Activated naive CD4-positive, alpha-beta T cell treated with anti-CD3 and anti-CD28 coated beads, Interleukin-2, amount 50 U/mL, for 72 hours (primary cell): ENCODE measurements at regions not wholly inside any gene's neighbourhood (a gene's known extent, or its start where the extent isn't known, plus 50 kb on each side); places are given as distances from the start of the nearest gene placed in this dataset.

Experiments used
- ATAC-seq, 2 donors: fragments of 150-1000 bp; cut with Tn5 transposase; 2 replicates each; pipeline ENCODE4 v1.10.0; 2021; ENCODE audit warnings: mild to moderate bottlenecking in 2 of 2, moderate library complexity in 2 of 2
- DNase-seq, 2 donors: peaks; one replicate each; pipeline ENCODE4 v3.0.0; 2021 to 2022; ENCODE audit warnings: low spot score in 2 of 2
- H3K27ac Mint-ChIP-seq, 2 donors: one replicate each; pipeline ENCODE4 v1.8.0; 2022; ENCODE audit warnings: mild to moderate bottlenecking in 2 of 2, mixed read lengths in 2 of 2
- H3K36me3 Mint-ChIP-seq, 2 donors: one replicate each; pipeline ENCODE4 v1.8.0; 2022; ENCODE audit warnings: mixed read lengths in 2 of 2
- H3K9me3 Mint-ChIP-seq, 2 donors: one replicate each; pipeline ENCODE4 v1.8.0; 2022; ENCODE audit warnings: mixed read lengths in 2 of 2

GRCh38 chr10:130782467-130782866 is 529.1 kb downstream of the TCERG1L start:
- H3K36me3 Mint-ChIP-seq = no peaks in the 10 kb centered on the region
- H3K9me3 Mint-ChIP-seq = no peaks in the 10 kb centered on the region

GRCh38 chr10:130784326-130784725 is 527.2 kb downstream of the TCERG1L start:
- Mint-ChIP-seq H3K36me3 (no peaks in the 10 kb centered on the region), H3K9me3 (no peaks in the 10 kb centered on the region), H3K27ac (no peak overlapping the region)
- ATAC-seq (no peak), DNase-seq (no peak)

More at GRCh38 chr10:130782467-130782866, 529.1 kb downstream of the TCERG1L start:
- no peak for ATAC-seq
- no peak for DNase-seq
- no peak overlapping the region for H3K27ac Mint-ChIP-seq

GRCh38 chr10:130786365-130786966 is 525.1 kb downstream of the TCERG1L start:
- no peak overlapping the region for H3K27ac Mint-ChIP-seq
- no peak for DNase-seq
- no peak for ATAC-seq
- H3K9me3 Mint-ChIP-seq = no peaks in the 10 kb centered on the region
- H3K36me3 Mint-ChIP-seq = no peaks in the 10 kb centered on the region

GRCh38 chr10:130787243-130787642 is 524.3 kb downstream of the TCERG1L start:
- no peak overlapping the region for H3K27ac Mint-ChIP-seq
- no peak for ATAC-seq
- no peak for DNase-seq
- no peaks in the 10 kb centered on the region for H3K9me3 Mint-ChIP-seq
- no peaks in the 10 kb centered on the region for H3K36me3 Mint-ChIP-seq

GRCh38 chr10:130787821-130788220 is 523.7 kb downstream of the TCERG1L start:
- ATAC-seq = no peak
- H3K9me3 Mint-ChIP-seq = no peaks in the 10 kb centered on the region
- H3K27ac Mint-ChIP-seq = no peak overlapping the region
- no peak for DNase-seq
- no peaks in the 10 kb centered on the region for H3K36me3 Mint-ChIP-seq

GRCh38 chr10:130790339-130790738 is 521.2 kb downstream of the TCERG1L start:
- H3K36me3 Mint-ChIP-seq = no peaks in the 10 kb centered on the region
- no peaks in the 10 kb centered on the region for H3K9me3 Mint-ChIP-seq
- DNase-seq (no peak), ATAC-seq (no peak)
- no peak overlapping the region for H3K27ac Mint-ChIP-seq

- DNase-seq (no peak), ATAC-seq (no peak)
- Mint-ChIP-seq H3K27ac (no peak overlapping the region), H3K36me3 (no peaks in the 10 kb centered on the region), H3K9me3 (no peaks in the 10 kb centered on the region)
These were observed 519.2 kb downstream of the TCERG1L start for GRCh38 chr10:130792096-130792845.

- DNase-seq (no peak), ATAC-seq (no peak)
- Mint-ChIP-seq H3K27ac (no peak overlapping the region), H3K36me3 (no peaks in the 10 kb centered on the region), H3K9me3 (no peaks in the 10 kb centered on the region)
These were observed 515.7 kb downstream of the TCERG1L start for GRCh38 chr10:130795819-130796218.

GRCh38 chr10:130799532-130799931 is 512.0 kb downstream of the TCERG1L start:
- Mint-ChIP-seq H3K27ac (no peak overlapping the region), H3K36me3 (no peaks in the 10 kb centered on the region), H3K9me3 (no peaks in the 10 kb centered on the region)
- DNase-seq (no peak), ATAC-seq (no peak)

GRCh38 chr10:130800281-130800680 is 511.2 kb downstream of the TCERG1L start:
- H3K9me3 Mint-ChIP-seq = no peaks in the 10 kb centered on the region

GRCh38 chr10:130801276-130801675 is 510.2 kb downstream of the TCERG1L start:
- ATAC-seq (no peak), DNase-seq (no peak)
- no peaks in the 10 kb centered on the region for H3K9me3 Mint-ChIP-seq
- H3K27ac Mint-ChIP-seq = no peak overlapping the region
- H3K36me3 Mint-ChIP-seq = no peaks in the 10 kb centered on the region

More at GRCh38 chr10:130800281-130800680, 511.2 kb downstream of the TCERG1L start:
- no peak overlapping the region for H3K27ac Mint-ChIP-seq
- DNase-seq (no peak), ATAC-seq (no peak)
- H3K36me3 Mint-ChIP-seq = no peaks in the 10 kb centered on the region

GRCh38 chr10:130801784-130802183 is 509.7 kb downstream of the TCERG1L start:
- H3K9me3 Mint-ChIP-seq = no peaks in the 10 kb centered on the region
- H3K36me3 Mint-ChIP-seq = no peaks in the 10 kb centered on the region
- peak in 1 of 2 donors; percentile 33 for DNase-seq
- ATAC-seq = no peak
- H3K27ac Mint-ChIP-seq = no peak overlapping the region

GRCh38 chr10:130802301-130802700 is 509.2 kb downstream of the TCERG1L start:
- no peak for ATAC-seq
- no peak overlapping the region for H3K27ac Mint-ChIP-seq
- no peak for DNase-seq
- H3K9me3 Mint-ChIP-seq = no peaks in the 10 kb centered on the region
- no peaks in the 10 kb centered on the region for H3K36me3 Mint-ChIP-seq

- H3K27ac Mint-ChIP-seq = no peak overlapping the region
- H3K9me3 Mint-ChIP-seq = no peaks in the 10 kb centered on the region
- no peaks in the 10 kb centered on the region for H3K36me3 Mint-ChIP-seq
- DNase-seq (peak in 1 of 2 donors; percentile 21), ATAC-seq (no peak)
These were observed 507.2 kb downstream of the TCERG1L start for GRCh38 chr10:130804281-130804680.

- Mint-ChIP-seq H3K9me3 (no peaks in the 10 kb centered on the region), H3K27ac (no peak overlapping the region), H3K36me3 (no peaks in the 10 kb centered on the region)
- ATAC-seq = no peak
- DNase-seq = peak in 1 of 2 donors; percentile 41
These were observed 506.5 kb downstream of the TCERG1L start for GRCh38 chr10:130804778-130805634.

GRCh38 chr10:130805635-130806030 is 505.9 kb downstream of the TCERG1L start:
- Mint-ChIP-seq H3K36me3 (no peaks in the 10 kb centered on the region), H3K27ac (no peak overlapping the region), H3K9me3 (no peaks in the 10 kb centered on the region)
- DNase-seq (peak in 1 of 2 donors; percentile 21), ATAC-seq (no peak)

- no peaks in the 10 kb centered on the region for H3K36me3 Mint-ChIP-seq
- H3K27ac Mint-ChIP-seq = no peak overlapping the region
- no peaks in the 10 kb centered on the region for H3K9me3 Mint-ChIP-seq
- DNase-seq = no peak
- no peak for ATAC-seq
These were observed 505.1 kb downstream of the TCERG1L start for GRCh38 chr10:130806426-130806825.
